ENCODE measurements at regions not wholly inside any gene's neighbourhood (a gene's known extent, or its start where the extent isn't known, plus 50 kb on each side); places are given as distances from the start of the nearest gene placed in this dataset.

- DNase-seq (ENCODE audit: low read depth) = no peak
Observed at GRCh38 chr7:41003977-41004376, 698.9 kb downstream of the INHBA start.

GRCh38 chr7:41003611-41003940, 699.3 kb downstream of the INHBA start:
- no peak for DNase-seq (ENCODE audit: low read depth)

- peak; percentile 83 for DNase-seq (ENCODE audit: low read depth)
Observed at GRCh38 chr7:41002741-41003610, 699.9 kb downstream of the INHBA start.

- DNase-seq (ENCODE audit: low read depth) = no peak
Observed at GRCh38 chr7:41000042-41000441, 702.8 kb downstream of the INHBA start.

- DNase-seq (ENCODE audit: low read depth) = no peak
Observed at GRCh38 chr7:40996233-40996677, 706.6 kb downstream of the INHBA start.

GRCh38 chr7:40990841-40991240, 712.0 kb downstream of the INHBA start:
- no peak for DNase-seq (ENCODE audit: low read depth)

GRCh38 chr7:40987571-40987970, 715.3 kb downstream of the INHBA start:
- no peak for DNase-seq (ENCODE audit: low read depth)

GRCh38 chr7:40986351-40986873, 716.5 kb downstream of the INHBA start:
- DNase-seq (ENCODE audit: low read depth) = peak; percentile 94

GRCh38 chr7:40983111-40983510, 719.8 kb downstream of the INHBA start:
- no peak for DNase-seq (ENCODE audit: low read depth)

GRCh38 chr7:40979296-40979695, 723.6 kb downstream of the INHBA start:
- DNase-seq (ENCODE audit: low read depth) = peak; percentile 67

- DNase-seq (ENCODE audit: low read depth) = peak; percentile 29
Observed at GRCh38 chr7:40978047-40978446, 724.8 kb downstream of the INHBA start.

- no peak for DNase-seq (ENCODE audit: low read depth)
Observed at GRCh38 chr7:40977533-40977932, 725.4 kb downstream of the INHBA start.

GRCh38 chr7:40972426-40972825, 730.5 kb downstream of the INHBA start:
- DNase-seq (ENCODE audit: low read depth) = no peak

GRCh38 chr7:40969641-40970040, 733.2 kb downstream of the INHBA start:
- no peak for DNase-seq (ENCODE audit: low read depth)

GRCh38 chr7:40966693-40967092, 736.2 kb downstream of the INHBA start:
- DNase-seq (ENCODE audit: low read depth) = no peak

GRCh38 chr7:40965774-40966173, 737.1 kb downstream of the INHBA start:
- no peak for DNase-seq (ENCODE audit: low read depth)

- DNase-seq (ENCODE audit: low read depth) = no peak
Observed at GRCh38 chr7:40965016-40965415, 737.9 kb downstream of the INHBA start.

GRCh38 chr7:40964610-40965009, 738.3 kb downstream of the INHBA start:
- DNase-seq (ENCODE audit: low read depth) = no peak

GRCh38 chr7:40959955-40960354, 742.9 kb downstream of the INHBA start:
- DNase-seq (ENCODE audit: low read depth) = no peak

GRCh38 chr7:40948239-40948638, 754.7 kb downstream of the INHBA start:
- no peak for DNase-seq (ENCODE audit: low read depth)

- no peak for DNase-seq (ENCODE audit: low read depth)
Observed at GRCh38 chr7:40947566-40947965, 755.3 kb downstream of the INHBA start.

GRCh38 chr7:40946549-40946948, 756.3 kb downstream of the INHBA start:
- no peak for DNase-seq (ENCODE audit: low read depth)

GRCh38 chr7:40945788-40946187, 757.1 kb downstream of the INHBA start:
- DNase-seq (ENCODE audit: low read depth) = no peak
